ENCODE measurements at regions not wholly inside any gene's neighbourhood (a gene's known extent, or its start where the extent isn't known, plus 50 kb on each side); places are given as distances from the start of the nearest gene placed in this dataset.

GRCh38 chr5:33340195-33340594, 100.6 kb upstream of the TARS1 start:
- Histone ChIP-seq H3K4me1 (ENCODE audit: insufficient read depth) (peaks cover 40% of the 10 kb centered on the region), H3K79me2 (ENCODE audit: insufficient read depth) (no peaks in the 10 kb centered on the region), H3K27ac (no peak overlapping the region), H3K36me3 (ENCODE audit: low read depth) (no peaks in the 10 kb centered on the region), H4K20me1 (ENCODE audit: insufficient read depth) (no peaks in the 10 kb centered on the region), H3K27me3 (replicated peaks; ENCODE audit: insufficient read depth) (no peaks in the 10 kb centered on the region), H3F3A (ENCODE audit: insufficient read depth) (peaks cover 26% of the 10 kb centered on the region; the same call in 1 of the 2 replicates), H3K9me3 (ENCODE audit: low read depth) (no peaks in the 10 kb centered on the region), H3K9me2 (ENCODE audit: insufficient read depth) (no peaks in the 10 kb centered on the region), H2AFZ (no peak overlapping the region), H3K9ac (no peak overlapping the region), H3K4me2 (ENCODE audit: unreplicated experiment) (no peak overlapping the region), H3K4me3 (no peak overlapping the region)
- DNase-seq, result no peak
- in situ Hi-C loops (cut with MboI), result no loop called here
- 93 to 95% methylated on average over 3 of the region's 3 CpGs for WGBS, 2 experiments (ENCODE audit: low coverage in 1 of 2, low lambda C conversion rate in 2 of 2, missing lambda C conversion rate in 2 of 2)
- TF ChIP-seq EZH2 (IDR thresholded peaks at IDR 0.05; ENCODE audit: insufficient read depth, poor library complexity, severe bottlenecking), result no peak
- TF ChIP-seq EZH2phosphoT487 (IDR thresholded peaks at IDR 0.05; ENCODE audit: insufficient read depth, low read depth), result no peak

- Histone ChIP-seq H3F3A (ENCODE audit: insufficient read depth) (peaks cover 26% of the 10 kb centered on the region; the same call in 1 of the 2 replicates), H3K4me2 (ENCODE audit: unreplicated experiment) (no peak overlapping the region), H2AFZ (no peak overlapping the region), H3K27ac (no peak overlapping the region), H3K27me3 (replicated peaks; ENCODE audit: insufficient read depth) (no peaks in the 10 kb centered on the region), H3K9me2 (ENCODE audit: insufficient read depth) (no peaks in the 10 kb centered on the region), H3K79me2 (ENCODE audit: insufficient read depth) (no peaks in the 10 kb centered on the region), H3K4me1 (ENCODE audit: insufficient read depth) (peaks cover 40% of the 10 kb centered on the region), H3K9me3 (ENCODE audit: low read depth) (no peaks in the 10 kb centered on the region), H4K20me1 (ENCODE audit: insufficient read depth) (no peaks in the 10 kb centered on the region), H3K4me3 (no peak overlapping the region), H3K36me3 (ENCODE audit: low read depth) (no peaks in the 10 kb centered on the region), H3K9ac (no peak overlapping the region)
- WGBS, 2 experiments (ENCODE audit: low coverage in 1 of 2, low lambda C conversion rate in 2 of 2, missing lambda C conversion rate in 2 of 2), result 95 to 98% methylated on average over 4 of the region's 4 CpGs
- no peak for DNase-seq
- TF ChIP-seq EZH2 (IDR thresholded peaks at IDR 0.05; ENCODE audit: insufficient read depth, poor library complexity, severe bottlenecking), result no peak
- no peak for TF ChIP-seq EZH2phosphoT487 (IDR thresholded peaks at IDR 0.05; ENCODE audit: insufficient read depth, low read depth)
- in situ Hi-C loops (cut with MboI), result no loop called here
These were observed 99.4 kb upstream of the TARS1 start for GRCh38 chr5:33341351-33341750.

GRCh38 chr5:33343676-33344327, 97.0 kb upstream of the TARS1 start:
- no peaks in the 10 kb centered on the region for H3K27me3 ChIP-seq (replicated peaks; ENCODE audit: insufficient read depth)
- peaks cover 26% of the 10 kb centered on the region; the same call in 1 of the 2 replicates for H3F3A ChIP-seq (ENCODE audit: insufficient read depth)
- H3K4me2 ChIP-seq (ENCODE audit: unreplicated experiment), result peak overlapping the region; percentile 56
- in situ Hi-C loops (cut with MboI), result no loop called here
- H3K9me2 ChIP-seq (ENCODE audit: insufficient read depth), result no peaks in the 10 kb centered on the region
- no peaks in the 10 kb centered on the region for H3K9me3 ChIP-seq (ENCODE audit: low read depth)
- H3K27ac ChIP-seq, result peak overlapping the region; percentile 85
- peaks cover 26% of the 10 kb centered on the region for H3K4me1 ChIP-seq (ENCODE audit: insufficient read depth)
- no peaks in the 10 kb centered on the region for H3K36me3 ChIP-seq (ENCODE audit: low read depth)
- H3K9ac ChIP-seq, result peak overlapping the region; percentile 28
- H3K79me2 ChIP-seq (ENCODE audit: insufficient read depth), result no peaks in the 10 kb centered on the region
- whole genome bisulfite sequencing, 2 experiments (ENCODE audit: low coverage in 1 of 2, low lambda C conversion rate in 2 of 2, missing lambda C conversion rate in 2 of 2), result 28 to 31% methylated on average over 3 of the region's 3 CpGs
- H3K4me3 ChIP-seq, result peak overlapping the region; percentile 5; the same call in 1 of the 2 replicates
- DNase-seq, result peak; percentile 89
- peak overlapping the region; percentile 12 for H2AFZ ChIP-seq
- TF ChIP-seq EZH2phosphoT487 (IDR thresholded peaks at IDR 0.05; ENCODE audit: insufficient read depth, low read depth) (no peak), EZH2 (IDR thresholded peaks at IDR 0.05; ENCODE audit: insufficient read depth, poor library complexity, severe bottlenecking) (no peak)
- no peaks in the 10 kb centered on the region for H4K20me1 ChIP-seq (ENCODE audit: insufficient read depth)

DNA sequence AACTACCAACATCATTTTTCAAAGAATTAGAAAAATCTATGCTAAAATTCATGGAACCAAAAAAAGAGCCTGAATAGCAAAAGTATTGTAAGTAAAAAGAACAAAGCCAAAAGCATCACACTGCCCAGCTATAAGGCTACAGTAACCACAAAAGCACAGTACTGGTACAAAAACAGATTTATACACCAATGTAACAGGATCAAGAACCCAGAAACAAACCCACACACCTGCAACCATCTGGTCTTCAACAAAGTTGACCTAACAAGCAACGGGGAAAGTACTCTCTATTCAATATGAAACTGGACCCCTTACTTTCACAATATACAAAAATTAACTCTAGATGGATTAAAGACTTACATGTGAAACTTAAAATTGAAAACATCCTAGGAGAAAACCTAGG, 94.2 kb upstream of the TARS1 start:
- H3K4me3 ChIP-seq, result no peak overlapping the region
- no peaks in the 10 kb centered on the region for H3K27me3 ChIP-seq (replicated peaks; ENCODE audit: insufficient read depth)
- no peak overlapping the region for H3K27ac ChIP-seq
- no peaks in the 10 kb centered on the region for H3K9me3 ChIP-seq (ENCODE audit: low read depth)
- peak overlapping the region; percentile 26; the same call in 1 of the 2 replicates for H2AFZ ChIP-seq
- no peaks in the 10 kb centered on the region for H3K36me3 ChIP-seq (ENCODE audit: low read depth)
- H3K79me2 ChIP-seq (ENCODE audit: insufficient read depth), result no peaks in the 10 kb centered on the region
- H3F3A ChIP-seq (ENCODE audit: insufficient read depth), result peaks cover 26% of the 10 kb centered on the region; the same call in 1 of the 2 replicates
- no peaks in the 10 kb centered on the region for H3K9me2 ChIP-seq (ENCODE audit: insufficient read depth)
- 64 to 72% methylated on average over 1 of the region's 1 CpG for WGBS, 2 experiments (ENCODE audit: low coverage in 1 of 2, low lambda C conversion rate in 2 of 2, missing lambda C conversion rate in 2 of 2)
- no peak overlapping the region for H3K4me2 ChIP-seq (ENCODE audit: unreplicated experiment)
- no peak for TF ChIP-seq EZH2phosphoT487 (IDR thresholded peaks at IDR 0.05; ENCODE audit: insufficient read depth, low read depth)
- TF ChIP-seq EZH2 (IDR thresholded peaks at IDR 0.05; ENCODE audit: insufficient read depth, poor library complexity, severe bottlenecking), result no peak
- H4K20me1 ChIP-seq (ENCODE audit: insufficient read depth), result no peaks in the 10 kb centered on the region
- in situ Hi-C loops (cut with MboI), result no loop called here
- no peak overlapping the region for H3K9ac ChIP-seq
- DNase-seq, result no peak
- H3K4me1 ChIP-seq (ENCODE audit: insufficient read depth), result peaks cover 26% of the 10 kb centered on the region
